HG03354 (cell line): ENCODE measurements at regions not wholly inside any gene's neighbourhood (a gene's known extent, or its start where the extent isn't known, plus 50 kb on each side); places are given as distances from the start of the nearest gene placed in this dataset.

Experiments used
- ATAC-seq: cut with Tn5 transposase; IDR thresholded peaks from one replicate; pipeline ENCODE4 v1.9.1; 2021; ENCODE audit warnings: mild to moderate bottlenecking; ENCODE audit not compliant: unreplicated experiment, poor library complexity, severe bottlenecking

DNA sequence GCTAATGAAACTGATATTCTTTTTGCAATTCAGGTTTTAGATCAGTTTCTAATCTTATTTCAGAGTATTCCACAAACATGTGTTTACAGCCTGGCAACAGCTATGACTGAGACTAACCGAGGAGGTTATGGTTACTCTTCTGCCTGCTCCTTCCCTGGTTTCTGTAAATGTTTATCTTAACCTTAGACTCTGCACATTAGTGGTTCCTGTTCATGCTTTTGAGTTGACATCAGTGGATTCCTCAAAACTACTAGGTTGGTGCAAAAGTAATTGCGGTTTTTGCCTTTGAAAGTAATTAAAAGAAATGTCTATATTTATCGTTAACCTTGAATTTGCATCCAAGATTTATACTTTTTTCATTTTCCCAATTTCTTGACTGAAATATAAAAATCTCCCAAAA lies 237.0 kb upstream of the TSHZ3 start:
- ATAC-seq, result no peak

DNA sequence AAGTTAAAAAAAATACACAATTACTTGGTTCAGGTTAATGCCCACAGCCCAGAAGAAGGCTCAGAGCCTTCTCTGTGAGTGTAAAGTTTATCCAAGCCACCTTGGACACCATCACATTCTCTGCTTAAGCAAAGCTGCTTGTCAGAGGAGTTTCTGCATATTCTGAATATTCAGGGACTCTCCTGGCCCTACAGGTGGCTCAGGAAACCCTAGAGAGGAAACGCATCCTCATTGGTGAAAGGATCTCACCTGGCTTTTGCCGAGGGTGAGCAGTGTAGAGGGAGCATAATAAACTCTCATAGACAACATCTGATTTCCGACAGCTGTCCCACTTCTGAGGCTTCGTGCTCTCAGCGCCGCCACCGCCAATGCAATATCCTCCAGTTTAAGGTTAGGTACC lies 239.9 kb upstream of the TSHZ3 start:
- ATAC-seq, result no peak

DNA sequence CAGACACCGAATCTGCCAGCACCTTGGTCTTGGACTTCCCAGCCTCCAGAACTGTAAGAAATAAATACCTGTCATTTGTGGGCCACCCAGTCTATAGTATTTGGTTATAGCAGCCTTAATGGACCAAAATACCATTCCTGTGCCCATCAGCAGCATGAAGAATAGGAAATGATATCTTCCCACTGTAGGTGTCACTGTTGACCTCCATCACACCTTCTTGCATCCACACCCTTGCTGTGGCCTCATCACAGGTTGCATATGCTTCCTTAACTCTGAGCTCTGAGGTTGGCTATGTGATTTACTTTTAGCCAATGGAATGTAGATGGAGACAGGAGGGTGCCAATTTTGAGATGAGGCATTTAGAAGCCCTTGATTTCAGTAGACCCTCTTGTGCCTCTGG lies 242.0 kb upstream of the TSHZ3 start:
- ATAC-seq, result no peak

DNA sequence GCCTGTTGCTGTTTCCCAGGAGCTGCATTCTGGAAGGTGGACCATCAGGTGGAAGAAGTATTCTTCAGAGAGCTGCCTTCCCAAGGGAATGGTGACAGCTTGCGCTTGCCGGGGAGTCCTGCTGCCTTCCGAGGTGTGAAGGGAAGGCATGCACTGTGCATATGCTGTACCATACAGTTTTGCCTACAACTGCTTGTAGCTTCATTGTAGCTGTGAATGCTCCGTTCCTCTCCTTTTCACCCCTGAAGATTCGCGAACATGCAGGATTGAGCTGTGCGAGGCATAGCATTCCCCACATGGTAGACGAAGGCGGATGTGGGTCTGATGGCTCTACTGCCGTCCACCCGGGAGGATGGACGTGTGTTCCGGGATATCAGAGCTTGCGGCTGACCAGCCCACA lies 243.2 kb upstream of the TSHZ3 start:
- ATAC-seq, result no peak

DNA sequence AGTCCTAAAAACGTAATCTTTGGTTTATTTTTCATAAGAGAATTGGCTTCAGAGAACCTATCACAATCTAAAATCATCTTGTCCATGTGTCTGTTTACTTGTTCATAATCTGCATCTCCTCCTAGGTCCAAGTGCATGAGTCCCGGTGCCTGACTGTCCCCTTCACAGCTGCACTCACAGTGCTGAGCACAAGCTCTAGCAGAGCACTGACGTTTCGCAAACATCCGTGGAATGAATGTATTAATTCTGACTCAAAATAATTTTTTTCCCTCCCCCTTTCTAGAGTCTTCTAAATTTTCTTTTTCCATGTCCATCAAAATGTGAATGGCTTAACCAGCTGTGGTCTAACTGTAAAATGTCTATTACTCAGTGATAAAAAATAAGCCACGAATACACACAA lies 245.5 kb upstream of the TSHZ3 start:
- no peak for ATAC-seq

DNA sequence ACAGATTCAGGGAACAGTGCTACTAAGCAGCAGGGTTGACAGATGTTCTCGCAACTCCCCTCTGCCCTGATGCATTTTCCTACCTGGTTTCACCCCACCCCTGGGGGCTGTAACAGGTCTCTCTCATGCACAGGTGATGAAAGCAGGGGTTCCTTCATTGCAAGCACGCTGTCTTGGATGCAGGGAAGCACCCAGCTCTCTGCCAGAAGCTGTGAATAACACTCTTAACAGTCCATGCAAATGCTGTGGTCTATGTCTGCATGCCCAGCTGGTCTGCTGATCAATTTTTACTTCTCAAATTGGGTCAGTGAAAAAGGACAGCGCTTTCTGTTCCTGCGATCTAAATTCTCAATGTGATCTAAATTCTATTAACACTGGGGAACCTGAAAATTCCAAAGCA lies 246.3 kb upstream of the TSHZ3 start:
- no peak for ATAC-seq

DNA sequence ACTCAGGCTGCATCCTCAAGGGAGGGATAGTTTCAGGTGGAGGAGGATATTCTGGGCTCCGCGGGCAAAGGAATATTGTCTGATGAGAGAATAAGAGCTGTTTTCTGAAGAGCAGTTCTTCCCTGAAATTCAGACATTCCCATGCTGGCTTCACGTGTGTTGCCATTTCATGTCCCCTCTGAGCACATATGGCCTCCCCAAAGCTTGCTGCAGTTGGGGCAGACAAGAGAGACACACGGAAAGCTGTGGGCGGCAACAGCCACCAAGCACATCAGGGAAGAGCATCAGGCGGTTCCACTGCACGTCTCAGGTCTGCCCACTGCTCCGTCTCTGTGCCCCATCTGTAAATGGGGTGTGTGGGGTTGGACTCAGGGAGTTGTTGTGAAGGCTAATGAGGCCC lies 247.5 kb upstream of the TSHZ3 start:
- no peak for ATAC-seq

DNA sequence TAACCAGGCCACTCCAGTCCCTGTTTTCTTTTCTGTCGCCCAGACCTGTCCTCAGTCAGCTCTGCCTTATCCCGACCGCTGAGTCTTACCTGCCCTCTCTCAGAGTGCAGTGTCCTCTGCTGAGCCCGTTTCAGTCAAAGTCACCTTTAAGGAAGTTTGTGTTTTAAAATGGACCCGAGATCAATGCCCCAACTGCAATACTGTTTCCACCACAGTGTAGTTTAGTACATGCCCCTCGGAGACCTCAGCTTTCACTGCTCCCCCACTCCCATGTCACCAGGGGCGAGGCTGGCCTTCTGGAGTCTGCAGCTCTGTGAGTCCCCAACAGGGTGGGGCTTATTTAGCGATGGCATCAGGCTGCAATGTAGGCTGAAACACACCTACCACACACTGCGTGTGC lies 248.4 kb upstream of the TSHZ3 start:
- ATAC-seq, result no peak

DNA sequence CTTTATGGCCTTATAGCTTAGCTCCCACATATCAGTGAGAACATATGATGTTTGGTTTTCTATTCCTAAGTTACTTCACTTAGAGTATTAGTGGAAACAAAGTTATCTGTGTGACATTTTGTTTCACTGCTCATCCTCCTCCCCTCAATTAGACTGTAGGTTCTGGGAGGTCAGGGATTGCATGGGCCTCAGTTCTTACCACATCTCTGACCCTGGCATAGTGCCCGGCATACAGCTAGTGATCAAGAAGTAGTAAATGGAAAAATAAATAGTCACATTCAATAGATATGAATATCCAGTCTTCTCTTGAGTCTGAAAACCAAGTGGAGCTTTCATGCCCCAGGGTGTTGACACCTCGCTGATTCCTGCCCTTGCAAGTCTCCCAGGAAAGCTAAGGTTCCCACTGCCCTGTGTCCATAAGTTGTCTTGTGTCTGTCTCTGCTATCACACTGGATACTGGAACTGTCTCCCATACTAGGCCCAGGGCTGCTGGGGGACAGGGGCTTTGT lies 249.5 kb upstream of the TSHZ3 start:
- no peak for ATAC-seq

DNA sequence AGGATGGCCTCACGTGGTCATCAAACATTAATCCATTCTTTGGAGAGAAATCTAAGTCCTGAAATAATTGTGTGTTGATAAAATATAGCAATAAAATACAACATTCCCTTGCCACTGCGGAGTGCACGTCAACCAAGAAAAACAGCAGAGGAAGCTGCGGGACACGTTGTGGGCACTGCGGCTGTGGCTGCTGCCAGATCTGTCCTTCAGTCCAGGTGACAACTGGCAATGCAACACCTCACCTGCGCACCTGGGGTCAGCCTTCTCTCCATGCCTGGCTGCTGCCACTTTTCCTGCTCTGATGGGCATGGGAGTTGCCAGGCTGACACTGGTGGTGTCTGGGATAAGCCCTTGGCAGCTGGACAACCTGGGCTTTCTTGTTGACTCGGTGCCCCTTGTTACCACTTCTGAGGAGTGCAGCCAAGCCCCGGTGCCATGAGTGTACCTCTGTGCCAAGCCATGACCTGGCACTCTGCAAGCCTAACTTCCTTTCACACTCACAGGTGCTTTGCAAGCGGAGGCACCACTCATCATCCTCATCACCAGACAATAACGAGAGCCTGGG lies 251.6 kb upstream of the TSHZ3 start:
- ATAC-seq, result no peak

DNA sequence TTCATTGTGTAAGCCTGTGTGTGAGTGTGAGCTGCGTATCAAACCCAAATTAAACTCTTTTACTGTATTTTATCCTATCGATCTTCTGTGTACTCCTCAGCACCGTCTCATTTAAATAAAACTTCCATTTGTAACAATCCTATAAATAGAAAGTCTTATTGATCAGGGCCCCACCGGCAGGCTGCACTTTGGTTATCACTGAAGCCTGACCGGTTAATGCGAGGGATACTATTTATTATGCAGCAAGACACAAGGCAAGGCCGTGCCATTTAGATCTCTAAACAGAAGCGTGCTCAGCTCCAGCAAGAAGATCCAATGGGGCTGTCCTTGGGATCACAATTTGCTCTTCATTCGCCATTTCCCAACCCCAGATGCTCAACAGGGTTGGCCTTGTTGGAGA lies 252.6 kb upstream of the TSHZ3 start:
- no peak for ATAC-seq

DNA sequence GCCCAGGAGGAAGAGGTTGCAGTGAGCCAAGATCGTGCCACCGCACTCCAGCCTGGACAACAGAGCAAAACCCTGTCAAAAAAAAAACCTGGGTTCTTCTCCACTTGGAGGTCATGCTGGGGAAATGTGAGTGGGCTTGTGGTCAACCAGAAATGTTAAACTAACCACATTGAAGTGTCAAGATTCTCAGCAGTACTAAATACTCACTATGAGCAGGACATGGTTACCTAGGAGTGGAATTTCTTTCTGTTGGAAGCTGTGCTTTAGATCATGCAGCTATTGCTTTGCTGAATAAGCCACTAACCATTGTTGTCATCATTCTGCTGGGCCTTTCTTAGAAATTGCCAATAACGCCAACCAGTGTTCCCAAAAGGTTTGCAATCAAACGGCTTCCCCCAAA lies 253.3 kb upstream of the TSHZ3 start:
- ATAC-seq, result no peak

DNA sequence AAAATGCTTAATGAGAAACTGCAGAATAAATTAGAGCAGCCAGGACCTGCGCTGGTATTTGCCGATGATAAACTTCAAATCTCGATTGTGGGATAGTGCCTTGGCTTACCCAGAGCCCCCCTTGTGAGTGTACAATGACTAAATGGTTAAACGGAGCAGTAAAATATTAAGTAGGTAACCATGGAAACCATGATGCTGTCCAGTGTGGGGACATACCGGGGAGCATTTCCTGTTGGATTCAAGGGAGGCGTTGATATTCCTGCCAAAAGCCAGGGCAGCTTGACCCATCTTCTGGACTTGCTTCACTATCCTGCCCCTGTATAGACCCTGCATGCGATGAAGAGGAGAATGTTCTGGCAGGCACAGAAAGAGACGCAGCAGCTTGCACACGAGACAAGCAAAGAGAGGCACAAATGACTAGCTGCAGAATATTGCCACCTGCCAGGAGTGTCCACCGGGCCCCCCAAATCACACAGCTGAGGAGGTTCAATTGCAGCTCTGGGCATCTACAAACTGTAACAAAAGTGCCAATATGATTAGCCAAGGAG lies 255.3 kb upstream of the TSHZ3 start:
- ATAC-seq, result no peak

DNA sequence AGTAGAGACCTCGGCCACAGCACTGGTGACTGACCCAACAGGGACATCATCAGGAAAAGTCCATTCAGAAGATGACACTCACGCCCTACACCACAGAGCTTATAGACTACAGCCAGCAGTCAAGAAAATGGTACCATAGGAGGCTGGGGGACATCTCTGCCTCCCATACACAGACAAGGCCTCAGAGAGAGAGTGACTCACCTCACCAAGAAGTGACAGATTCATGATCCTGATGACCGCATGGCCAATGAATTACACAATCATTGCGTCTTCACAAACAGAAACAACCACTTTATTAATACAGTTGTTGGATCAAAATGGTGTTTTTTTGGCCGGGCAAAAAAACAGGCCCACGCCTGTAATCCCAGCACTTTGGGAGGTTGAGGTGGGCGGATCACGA lies 260.8 kb upstream of the TSHZ3 start:
- ATAC-seq, result no peak

DNA sequence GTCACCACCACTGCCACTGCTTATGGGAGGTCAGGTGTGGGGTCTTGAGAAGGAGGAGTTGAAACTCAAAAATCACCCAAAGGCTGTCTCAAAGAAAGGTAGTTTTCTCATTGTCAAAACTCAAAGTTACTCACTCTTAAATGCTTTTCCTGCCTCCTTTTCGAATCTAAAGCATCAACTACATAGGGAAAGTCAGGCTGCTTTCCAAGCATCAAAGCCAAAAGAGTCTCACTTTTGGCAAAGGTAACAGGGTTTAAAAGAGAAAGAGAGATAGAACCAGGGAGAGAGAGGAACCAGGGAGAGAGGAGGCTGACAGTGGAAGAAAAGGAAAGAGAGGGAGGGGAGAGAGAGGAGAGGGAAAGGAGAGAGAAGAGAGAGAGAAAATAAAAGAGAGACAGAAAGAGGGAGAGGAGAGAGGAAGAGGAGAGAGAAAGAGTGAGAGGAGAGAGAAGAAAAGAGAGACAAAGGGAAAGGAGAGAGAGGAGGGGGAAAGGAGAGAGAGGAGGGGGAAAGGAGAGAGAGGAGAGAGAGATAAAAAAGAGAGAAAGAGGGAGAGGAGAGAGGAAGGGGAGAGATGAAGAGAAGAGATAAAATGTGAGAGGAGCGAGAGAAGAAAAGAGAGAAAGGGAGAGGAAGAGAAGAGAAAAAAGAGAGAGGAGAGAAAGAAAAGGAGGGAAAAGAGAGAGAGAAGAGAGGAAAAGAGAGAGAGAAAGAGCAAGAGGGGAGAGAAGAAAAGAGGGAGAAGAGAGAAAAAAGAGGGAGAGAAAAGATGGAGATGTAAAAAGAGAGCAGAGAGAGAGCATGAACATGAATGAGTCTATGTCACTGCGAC lies 262.0 kb upstream of the TSHZ3 start:
- no peak for ATAC-seq

DNA sequence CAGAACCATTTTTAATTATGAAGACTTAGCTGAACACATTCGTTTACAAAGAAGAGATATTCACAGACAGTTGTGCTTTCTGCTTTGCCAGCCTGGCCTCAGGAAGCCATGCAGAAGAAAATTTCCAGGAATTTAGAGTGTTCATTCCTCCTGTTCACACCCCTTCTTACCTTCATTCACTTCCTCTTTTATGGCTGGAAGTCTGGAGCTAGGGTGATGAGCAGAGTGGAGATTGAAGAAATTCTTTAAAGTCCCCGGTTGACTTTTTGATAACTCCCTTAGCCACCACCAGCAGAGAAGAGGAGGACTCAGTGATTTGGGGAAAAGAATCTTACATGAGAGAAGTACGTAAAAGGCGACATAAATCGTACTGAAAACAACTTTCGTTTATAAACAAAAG lies 263.6 kb upstream of the TSHZ3 start:
- no peak for ATAC-seq

DNA sequence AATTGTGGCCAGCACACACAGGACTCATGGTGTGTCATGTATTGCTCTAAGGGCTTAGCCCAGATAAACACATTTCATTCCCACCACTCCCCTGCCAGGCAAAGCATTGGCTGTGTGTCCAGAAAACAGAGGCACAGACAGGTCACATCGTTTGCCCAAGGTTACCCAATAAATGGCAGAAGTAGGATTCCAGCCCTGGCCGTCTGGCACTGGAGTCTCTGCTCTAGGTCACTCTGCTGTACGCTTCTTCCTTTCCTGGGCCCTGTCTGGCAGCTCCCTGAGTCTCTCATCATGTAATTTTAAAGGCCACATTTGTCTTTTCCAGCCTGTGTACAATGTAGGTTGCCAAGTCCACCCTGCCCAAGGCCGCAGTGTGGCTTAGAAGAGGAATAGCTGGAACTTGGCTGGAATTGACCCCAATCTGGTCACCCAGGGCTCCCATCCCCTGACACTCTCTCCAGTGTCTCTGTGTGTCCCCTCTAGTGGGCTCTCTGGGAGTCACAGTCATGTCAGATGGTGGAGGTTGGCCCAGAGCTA lies 264.5 kb upstream of the TSHZ3 start:
- no peak for ATAC-seq

DNA sequence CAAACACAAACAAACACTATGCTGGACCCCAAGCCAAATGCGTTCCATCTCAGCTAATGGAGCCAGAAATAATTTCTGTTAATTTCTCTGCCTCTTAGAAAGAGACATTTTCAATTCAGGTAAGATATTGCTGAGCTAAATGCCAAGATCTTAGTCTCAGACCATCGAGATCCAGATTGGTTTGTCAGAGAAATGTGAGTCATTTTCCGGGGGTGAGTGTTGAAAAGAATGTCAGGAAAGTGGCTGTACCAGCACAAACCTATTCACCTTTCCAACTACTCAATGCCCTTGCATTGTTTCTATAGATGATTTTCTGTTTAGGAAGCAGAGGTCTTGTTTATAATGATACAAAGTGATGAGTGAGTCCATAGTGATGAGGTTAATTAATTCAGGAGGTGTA lies 266.8 kb upstream of the TSHZ3 start:
- no peak for ATAC-seq

DNA sequence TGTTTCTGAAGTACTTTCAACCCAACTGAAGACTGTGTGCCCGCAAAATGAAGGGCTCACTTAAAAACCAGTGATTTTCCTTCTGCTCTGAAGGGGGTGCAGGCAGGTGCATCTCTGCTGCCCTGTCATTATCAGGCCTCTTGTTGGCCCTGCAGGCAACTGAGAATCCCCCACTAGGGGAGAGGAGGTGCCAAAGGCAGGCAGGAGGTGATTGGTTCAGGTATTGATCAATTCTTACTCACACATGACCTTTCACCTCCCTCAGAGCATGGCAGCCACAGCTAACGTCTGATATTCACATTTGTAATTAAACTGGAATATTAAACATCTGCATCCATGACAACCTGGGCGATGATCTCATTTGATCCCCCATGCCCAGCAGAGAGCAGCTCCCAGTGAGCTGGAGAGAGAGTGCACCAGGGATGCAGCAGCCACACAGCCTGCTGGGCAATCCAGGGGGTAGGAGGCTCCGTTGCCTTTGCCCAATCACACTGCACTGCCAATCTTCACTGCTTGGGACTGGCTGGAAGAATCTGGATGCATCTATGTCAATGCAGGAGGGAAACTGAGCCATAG lies 267.9 kb upstream of the TSHZ3 start:
- ATAC-seq, result no peak

DNA sequence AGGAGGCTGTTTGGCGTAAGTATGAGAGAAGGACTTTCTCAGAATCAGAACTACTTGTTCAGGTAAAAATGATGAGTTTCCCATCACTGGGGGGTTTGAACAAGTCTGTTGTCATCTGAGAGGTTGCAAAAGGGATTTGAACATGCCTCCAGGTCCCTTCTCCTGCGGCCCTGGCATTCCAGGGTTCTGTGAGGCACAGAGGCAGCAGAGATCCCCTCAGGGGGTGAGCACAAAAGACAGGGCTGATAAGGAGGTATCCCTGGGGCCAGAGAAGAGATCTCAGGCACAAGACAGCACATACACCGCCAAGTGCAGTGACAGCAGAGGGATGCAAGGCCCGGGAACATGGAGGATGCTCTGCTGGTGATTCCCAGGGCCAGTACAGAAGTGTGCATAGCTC lies 275.8 kb upstream of the TSHZ3 start:
- no peak for ATAC-seq

DNA sequence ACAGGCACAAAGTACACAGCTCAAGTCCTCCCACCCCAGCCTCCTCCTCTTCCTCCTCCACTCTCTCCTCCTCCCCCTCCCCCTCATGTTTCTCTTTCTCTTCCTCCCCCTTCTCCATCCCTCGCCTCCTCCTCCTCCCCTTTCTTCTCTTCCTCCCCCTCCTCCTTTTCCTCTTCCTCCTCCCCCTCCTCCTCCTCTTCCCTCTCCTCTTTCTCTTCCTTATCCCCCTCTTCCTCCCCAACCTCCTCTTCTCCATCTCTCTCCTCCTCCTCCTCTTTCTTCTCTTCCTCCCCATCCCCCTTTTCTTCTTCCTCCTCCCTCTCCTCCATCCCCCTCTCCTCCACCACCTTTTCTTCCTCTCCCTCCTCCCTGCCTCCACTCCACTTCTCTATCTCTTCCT lies 276.3 kb upstream of the TSHZ3 start:
- no peak for ATAC-seq
